ENCODE measurements at regions not wholly inside any gene's neighbourhood (a gene's known extent, or its start where the extent isn't known, plus 50 kb on each side); places are given as distances from the start of the nearest gene placed in this dataset.

- H3K27ac ChIP-seq (ENCODE audit: low read depth in 1 of 2, low read length in 2 of 2): no peak overlapping the region
- H3K4me3 ChIP-seq (ENCODE audit: low read depth in 1 of 3, low read length in 3 of 3): no peak overlapping the region
- 91% methylated on average over 5 of the region's 5 CpGs for WGBS
- H3K9ac ChIP-seq (ENCODE audit: low read depth in 1 of 2, low read length in 2 of 2): no peak overlapping the region
- H3K27me3 ChIP-seq (ENCODE audit: control insufficient read depth in 4 of 4, insufficient read depth in 4 of 4, low read length in 3 of 4): no peaks in the 10 kb centered on the region
- DNase-seq (ENCODE audit: low spot score): no peak
- H3K9me3 ChIP-seq (ENCODE audit: control insufficient read depth in 4 of 4, low read length in 3 of 4): no peaks in the 10 kb centered on the region
- TF ChIP-seq GABPA (IDR thresholded peaks at IDR 0.05 in 1 of 2, conservative IDR thresholded peaks at IDR 0.05 in 1 of 2): no peak
- TF ChIP-seq, protein P1, sequence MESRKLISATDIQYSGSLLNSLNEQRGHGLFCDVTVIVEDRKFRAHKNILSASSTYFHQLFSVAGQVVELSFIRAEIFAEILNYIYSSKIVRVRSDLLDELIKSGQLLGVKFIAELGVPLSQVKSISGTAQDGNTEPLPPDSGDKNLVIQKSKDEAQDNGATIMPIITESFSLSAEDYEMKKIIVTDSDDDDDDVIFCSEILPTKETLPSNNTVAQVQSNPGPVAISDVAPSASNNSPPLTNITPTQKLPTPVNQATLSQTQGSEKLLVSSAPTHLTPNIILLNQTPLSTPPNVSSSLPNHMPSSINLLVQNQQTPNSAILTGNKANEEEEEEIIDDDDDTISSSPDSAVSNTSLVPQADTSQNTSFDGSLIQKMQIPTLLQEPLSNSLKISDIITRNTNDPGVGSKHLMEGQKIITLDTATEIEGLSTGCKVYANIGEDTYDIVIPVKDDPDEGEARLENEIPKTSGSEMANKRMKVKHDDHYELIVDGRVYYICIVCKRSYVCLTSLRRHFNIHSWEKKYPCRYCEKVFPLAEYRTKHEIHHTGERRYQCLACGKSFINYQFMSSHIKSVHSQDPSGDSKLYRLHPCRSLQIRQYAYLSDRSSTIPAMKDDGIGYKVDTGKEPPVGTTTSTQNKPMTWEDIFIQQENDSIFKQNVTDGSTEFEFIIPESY (IDR thresholded peaks at IDR 0.05): no peak
- no peak for TF ChIP-seq FOXA2 (IDR thresholded peaks at IDR 0.05)
- TF ChIP-seq RXRA (IDR thresholded peaks at IDR 0.05): no peak
- no peak for TF ChIP-seq HNF4A (conservative IDR thresholded peaks at IDR 0.05)
- no peak for TF ChIP-seq MAX (IDR thresholded peaks at IDR 0.05)
- TF ChIP-seq SP1 (IDR thresholded peaks at IDR 0.05): no peak
- no peaks in the 10 kb centered on the region for H3K36me3 ChIP-seq (ENCODE audit: control insufficient read depth in 4 of 4, insufficient read depth in 3 of 4, low read depth in 1 of 4, low read length in 3 of 4)
- no peaks in the 10 kb centered on the region for H3K4me1 ChIP-seq (ENCODE audit: control insufficient read depth in 4 of 4, insufficient read depth in 4 of 4, low read length in 3 of 4)
Measured at GRCh38 chr7:110337646-110338045, 753.3 kb upstream of the LRRN3 start.

DNA sequence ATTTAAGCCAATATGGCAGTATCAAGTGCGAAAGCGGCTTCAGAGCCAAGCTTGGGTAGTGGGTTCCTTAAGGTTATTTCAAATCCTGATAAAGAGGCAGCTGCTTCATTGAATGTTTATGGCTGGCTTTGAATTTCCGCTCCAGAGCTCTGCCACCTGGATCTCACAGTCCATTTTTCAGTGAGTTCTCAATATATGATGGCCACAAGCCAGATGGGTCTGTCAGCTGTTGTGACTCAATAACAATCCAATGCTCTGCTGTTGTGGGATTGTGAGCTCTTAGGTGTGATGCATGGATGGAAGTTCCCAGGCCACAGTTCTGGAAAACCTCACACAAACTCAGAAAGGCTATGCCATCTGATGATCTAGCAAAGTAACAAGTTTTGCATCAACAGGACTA, 743.8 kb upstream of the LRRN3 start:
- no peak overlapping the region for H3K27ac ChIP-seq (ENCODE audit: low read depth in 1 of 2, low read length in 2 of 2)
- TF ChIP-seq, protein P2, sequence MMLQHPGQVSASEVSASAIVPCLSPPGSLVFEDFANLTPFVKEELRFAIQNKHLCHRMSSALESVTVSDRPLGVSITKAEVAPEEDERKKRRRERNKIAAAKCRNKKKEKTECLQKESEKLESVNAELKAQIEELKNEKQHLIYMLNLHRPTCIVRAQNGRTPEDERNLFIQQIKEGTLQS (IDR thresholded peaks at IDR 0.05): no peak
- TF ChIP-seq EGR1 (IDR thresholded peaks at IDR 0.05; ENCODE audit: low read depth in 2 of 2) (no peak), YY1 (IDR thresholded peaks at IDR 0.05) (no peak), FOXA1 (IDR thresholded peaks at IDR 0.05) (no peak), TAF1 (conservative IDR thresholded peaks at IDR 0.05) (no peak), HNF4A (conservative IDR thresholded peaks at IDR 0.05) (no peak), MAX (IDR thresholded peaks at IDR 0.05) (no peak), HNF4G (IDR thresholded peaks at IDR 0.05) (no peak), GABPA (IDR thresholded peaks at IDR 0.05 in 1 of 2, conservative IDR thresholded peaks at IDR 0.05 in 1 of 2) (no peak), SP1 (IDR thresholded peaks at IDR 0.05) (no peak)
- TF ChIP-seq, protein P3, sequence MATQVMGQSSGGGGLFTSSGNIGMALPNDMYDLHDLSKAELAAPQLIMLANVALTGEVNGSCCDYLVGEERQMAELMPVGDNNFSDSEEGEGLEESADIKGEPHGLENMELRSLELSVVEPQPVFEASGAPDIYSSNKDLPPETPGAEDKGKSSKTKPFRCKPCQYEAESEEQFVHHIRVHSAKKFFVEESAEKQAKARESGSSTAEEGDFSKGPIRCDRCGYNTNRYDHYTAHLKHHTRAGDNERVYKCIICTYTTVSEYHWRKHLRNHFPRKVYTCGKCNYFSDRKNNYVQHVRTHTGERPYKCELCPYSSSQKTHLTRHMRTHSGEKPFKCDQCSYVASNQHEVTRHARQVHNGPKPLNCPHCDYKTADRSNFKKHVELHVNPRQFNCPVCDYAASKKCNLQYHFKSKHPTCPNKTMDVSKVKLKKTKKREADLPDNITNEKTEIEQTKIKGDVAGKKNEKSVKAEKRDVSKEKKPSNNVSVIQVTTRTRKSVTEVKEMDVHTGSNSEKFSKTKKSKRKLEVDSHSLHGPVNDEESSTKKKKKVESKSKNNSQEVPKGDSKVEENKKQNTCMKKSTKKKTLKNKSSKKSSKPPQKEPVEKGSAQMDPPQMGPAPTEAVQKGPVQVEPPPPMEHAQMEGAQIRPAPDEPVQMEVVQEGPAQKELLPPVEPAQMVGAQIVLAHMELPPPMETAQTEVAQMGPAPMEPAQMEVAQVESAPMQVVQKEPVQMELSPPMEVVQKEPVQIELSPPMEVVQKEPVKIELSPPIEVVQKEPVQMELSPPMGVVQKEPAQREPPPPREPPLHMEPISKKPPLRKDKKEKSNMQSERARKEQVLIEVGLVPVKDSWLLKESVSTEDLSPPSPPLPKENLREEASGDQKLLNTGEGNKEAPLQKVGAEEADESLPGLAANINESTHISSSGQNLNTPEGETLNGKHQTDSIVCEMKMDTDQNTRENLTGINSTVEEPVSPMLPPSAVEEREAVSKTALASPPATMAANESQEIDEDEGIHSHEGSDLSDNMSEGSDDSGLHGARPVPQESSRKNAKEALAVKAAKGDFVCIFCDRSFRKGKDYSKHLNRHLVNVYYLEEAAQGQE (IDR thresholded peaks at IDR 0.05): no peak
- TF ChIP-seq, protein P1 (IDR thresholded peaks at IDR 0.05): no peak
- no peak overlapping the region for H3K4me3 ChIP-seq (ENCODE audit: low read depth in 1 of 3, low read length in 3 of 3)
- no peak for DNase-seq (ENCODE audit: low spot score)
- no peaks in the 10 kb centered on the region for H3K36me3 ChIP-seq (ENCODE audit: control insufficient read depth in 4 of 4, insufficient read depth in 3 of 4, low read depth in 1 of 4, low read length in 3 of 4)
- no peaks in the 10 kb centered on the region for H3K27me3 ChIP-seq (ENCODE audit: control insufficient read depth in 4 of 4, insufficient read depth in 4 of 4, low read length in 3 of 4)
- no peaks in the 10 kb centered on the region for H3K4me1 ChIP-seq (ENCODE audit: control insufficient read depth in 4 of 4, insufficient read depth in 4 of 4, low read length in 3 of 4)
- no peak overlapping the region for H3K9ac ChIP-seq (ENCODE audit: low read depth in 1 of 2, low read length in 2 of 2)
- 94% methylated on average over 3 of the region's 3 CpGs for WGBS
- no peaks in the 10 kb centered on the region for H3K9me3 ChIP-seq (ENCODE audit: control insufficient read depth in 4 of 4, low read length in 3 of 4)

All from liver (tissue), 7 donors.